ENCODE measurements at regions not wholly inside any gene's neighbourhood (a gene's known extent, or its start where the extent isn't known, plus 50 kb on each side); places are given as distances from the start of the nearest gene placed in this dataset.

DNA sequence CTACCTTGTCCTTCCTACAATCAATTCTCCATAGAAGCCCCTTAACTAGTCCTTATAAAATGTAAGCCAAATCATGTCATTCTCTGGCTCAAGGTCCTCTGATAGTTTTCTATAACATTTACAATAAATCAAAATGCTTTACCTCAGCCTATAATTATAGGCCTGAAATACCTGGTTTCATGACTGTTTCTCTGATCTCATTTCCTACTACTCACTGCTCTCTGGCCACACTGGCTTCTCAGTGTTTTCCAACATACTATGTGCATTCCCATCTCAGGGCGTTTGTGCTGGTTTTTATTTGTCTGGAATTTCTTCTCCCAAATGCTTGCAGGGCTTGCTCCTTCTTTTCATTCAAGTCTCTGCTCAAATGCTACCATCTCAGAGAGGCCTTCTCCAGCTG lies 67.9 kb upstream of the MAGI3 start (continued):
- TF ChIP-seq, protein P1, sequence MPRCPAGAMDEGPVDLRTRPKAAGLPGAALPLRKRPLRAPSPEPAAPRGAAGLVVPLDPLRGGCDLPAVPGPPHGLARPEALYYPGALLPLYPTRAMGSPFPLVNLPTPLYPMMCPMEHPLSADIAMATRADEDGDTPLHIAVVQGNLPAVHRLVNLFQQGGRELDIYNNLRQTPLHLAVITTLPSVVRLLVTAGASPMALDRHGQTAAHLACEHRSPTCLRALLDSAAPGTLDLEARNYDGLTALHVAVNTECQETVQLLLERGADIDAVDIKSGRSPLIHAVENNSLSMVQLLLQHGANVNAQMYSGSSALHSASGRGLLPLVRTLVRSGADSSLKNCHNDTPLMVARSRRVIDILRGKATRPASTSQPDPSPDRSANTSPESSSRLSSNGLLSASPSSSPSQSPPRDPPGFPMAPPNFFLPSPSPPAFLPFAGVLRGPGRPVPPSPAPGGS (IDR thresholded peaks at IDR 0.05) = no peak
- TF ChIP-seq JUNB (IDR thresholded peaks at IDR 0.05) (no peak), HOXB5 (CRISPR knock-in tag; IDR thresholded peaks at IDR 0.05) (no peak), HEYL (CRISPR knock-in tag; IDR thresholded peaks at IDR 0.05) (no peak), FOSB (CRISPR knock-in tag; IDR thresholded peaks at IDR 0.05) (no peak), KDM1A (IDR thresholded peaks at IDR 0.05; ENCODE audit: low read depth) (no peak), EP300 (IDR thresholded peaks at IDR 0.05) (no peak), FOSL2 (IDR thresholded peaks at IDR 0.05) (no peak), FOSL2 (CRISPR knock-in tag; IDR thresholded peaks at IDR 0.05) (no peak)
- TF ChIP-seq, protein P2, sequence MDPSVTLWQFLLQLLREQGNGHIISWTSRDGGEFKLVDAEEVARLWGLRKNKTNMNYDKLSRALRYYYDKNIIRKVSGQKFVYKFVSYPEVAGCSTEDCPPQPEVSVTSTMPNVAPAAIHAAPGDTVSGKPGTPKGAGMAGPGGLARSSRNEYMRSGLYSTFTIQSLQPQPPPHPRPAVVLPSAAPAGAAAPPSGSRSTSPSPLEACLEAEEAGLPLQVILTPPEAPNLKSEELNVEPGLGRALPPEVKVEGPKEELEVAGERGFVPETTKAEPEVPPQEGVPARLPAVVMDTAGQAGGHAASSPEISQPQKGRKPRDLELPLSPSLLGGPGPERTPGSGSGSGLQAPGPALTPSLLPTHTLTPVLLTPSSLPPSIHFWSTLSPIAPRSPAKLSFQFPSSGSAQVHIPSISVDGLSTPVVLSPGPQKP (IDR thresholded peaks at IDR 0.05; ENCODE audit: low read depth, low read length) = no peak

DNA sequence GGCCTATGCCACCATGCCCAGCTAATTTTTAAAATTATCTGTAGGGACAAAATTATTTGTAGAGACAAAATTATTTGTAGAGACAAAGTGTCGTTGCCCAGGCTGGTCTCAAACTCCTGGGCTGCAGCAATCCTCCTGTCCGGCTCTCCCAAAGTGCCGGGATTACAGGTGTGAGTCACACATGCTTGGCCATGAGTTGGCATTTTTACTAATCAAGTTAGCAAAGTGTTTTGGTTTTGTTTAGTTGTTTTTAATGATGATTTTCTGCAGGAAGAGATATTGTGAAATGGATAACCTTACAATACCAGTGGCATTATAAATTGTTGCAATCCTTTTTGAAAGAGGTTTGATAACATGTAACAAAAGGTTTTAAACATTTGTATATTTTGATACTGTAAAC lies 65.3 kb upstream of the MAGI3 start:
- ChIA-PET CTCF (no interaction called here), POLR2A (no interaction called here)
- 4% methylated on average over 3 of the region's 3 CpGs for WGBS (ENCODE audit: missing lambda C conversion rate)
- Histone ChIP-seq H3K4me3 (no peak overlapping the region), H3K4me2 (peak overlapping the region; percentile 75), H3K27ac (peak overlapping the region; percentile 80 to 94), H3K4me1 (peaks cover 37% of the 10 kb centered on the region), H3K9me3 (no peaks in the 10 kb centered on the region)
- peak in 1 of 2 experiments; percentile 69; a peak in 3 of 6 replicates for ATAC-seq
- no peak for TF ChIP-seq MYC (IDR thresholded peaks at IDR 0.05; ENCODE audit: borderline replicate concordance, low read length)
- no peak for TF ChIP-seq RAD21 (conservative IDR thresholded peaks at IDR 0.05 in 1 of 2, IDR thresholded peaks at IDR 0.05 in 1 of 2)
- TF ChIP-seq, protein P3, sequence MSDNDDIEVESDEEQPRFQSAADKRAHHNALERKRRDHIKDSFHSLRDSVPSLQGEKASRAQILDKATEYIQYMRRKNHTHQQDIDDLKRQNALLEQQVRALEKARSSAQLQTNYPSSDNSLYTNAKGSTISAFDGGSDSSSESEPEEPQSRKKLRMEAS (IDR thresholded peaks at IDR 0.05) = peak; percentile 31; the same call in 1 of the 2 replicates
- TF ChIP-seq NFE2L2 (conservative IDR thresholded peaks at IDR 0.05; ENCODE audit: low read length) = peak; percentile 87
- no peak for TF ChIP-seq FOSL2 (IDR thresholded peaks at IDR 0.05)
- peak; percentile 81 for TF ChIP-seq FOSL2 (CRISPR knock-in tag; IDR thresholded peaks at IDR 0.05)
- TF ChIP-seq, protein P4, sequence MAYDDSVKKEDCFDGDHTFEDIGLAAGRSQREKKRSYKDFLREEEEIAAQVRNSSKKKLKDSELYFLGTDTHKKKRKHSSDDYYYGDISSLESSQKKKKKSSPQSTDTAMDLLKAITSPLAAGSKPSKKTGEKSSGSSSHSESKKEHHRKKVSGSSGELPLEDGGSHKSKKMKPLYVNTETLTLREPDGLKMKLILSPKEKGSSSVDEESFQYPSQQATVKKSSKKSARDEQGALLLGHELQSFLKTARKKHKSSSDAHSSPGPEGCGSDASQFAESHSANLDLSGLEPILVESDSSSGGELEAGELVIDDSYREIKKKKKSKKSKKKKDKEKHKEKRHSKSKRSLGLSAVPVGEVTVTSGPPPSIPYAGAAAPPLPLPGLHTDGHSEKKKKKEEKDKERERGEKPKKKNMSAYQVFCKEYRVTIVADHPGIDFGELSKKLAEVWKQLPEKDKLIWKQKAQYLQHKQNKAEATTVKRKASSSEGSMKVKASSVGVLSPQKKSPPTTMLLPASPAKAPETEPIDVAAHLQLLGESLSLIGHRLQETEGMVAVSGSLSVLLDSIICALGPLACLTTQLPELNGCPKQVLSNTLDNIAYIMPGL (CRISPR knock-in tag; IDR thresholded peaks at IDR 0.05; ENCODE audit: borderline replicate concordance) = no peak
- peak; percentile 91 for TF ChIP-seq MAFK (IDR thresholded peaks at IDR 0.05; ENCODE audit: partially characterized antibody)
- TF ChIP-seq, protein P2 (IDR thresholded peaks at IDR 0.05; ENCODE audit: low read depth, low read length) = no peak
- TF ChIP-seq RFX5 (IDR thresholded peaks at IDR 0.05) = no peak
- DNase-seq (ENCODE audit: low read depth in 1 of 2, low spot score in 1 of 2) = peak in 1 of 2 experiments; percentile 70
- FAIRE-seq = peak; percentile 43

DNA sequence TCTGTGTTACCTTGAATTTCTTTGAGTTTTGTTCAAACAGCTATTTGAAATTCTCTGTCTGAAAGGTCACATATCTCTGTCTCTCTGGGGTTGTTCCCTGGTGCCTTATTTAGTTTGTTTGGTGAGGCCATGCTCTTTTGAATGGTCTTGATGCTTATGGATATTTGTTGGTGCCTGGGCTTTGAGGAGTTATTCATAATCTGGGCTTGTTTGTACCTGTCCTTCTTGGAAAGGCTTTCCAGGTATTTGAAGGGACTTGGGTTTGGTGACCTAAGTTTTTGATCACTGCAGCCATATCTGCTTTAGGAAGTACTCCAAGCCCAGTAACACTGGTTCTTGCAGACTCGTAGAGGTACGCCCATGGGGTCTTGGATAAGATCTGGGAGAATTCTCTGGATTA lies 63.3 kb upstream of the MAGI3 start:
- no peak for ATAC-seq

More for the DNA sequence above, 63.3 kb upstream of the MAGI3 start:
- TF ChIP-seq EHMT2 (IDR thresholded peaks at IDR 0.05; ENCODE audit: low read depth) (no peak), RARB (CRISPR knock-in tag; IDR thresholded peaks at IDR 0.05) (no peak), KDM5A (IDR thresholded peaks at IDR 0.05) (no peak), HDAC2 (IDR thresholded peaks at IDR 0.05) (no peak), TFCP2L1 (CRISPR knock-in tag; IDR thresholded peaks at IDR 0.05) (no peak), NPAS2 (CRISPR knock-in tag; IDR thresholded peaks at IDR 0.05; ENCODE audit: borderline replicate concordance) (no peak), NFE2L2 (conservative IDR thresholded peaks at IDR 0.05; ENCODE audit: low read length) (no peak)
- TF ChIP-seq, protein P1 (IDR thresholded peaks at IDR 0.05) = no peak
- TF ChIP-seq, protein P5, sequence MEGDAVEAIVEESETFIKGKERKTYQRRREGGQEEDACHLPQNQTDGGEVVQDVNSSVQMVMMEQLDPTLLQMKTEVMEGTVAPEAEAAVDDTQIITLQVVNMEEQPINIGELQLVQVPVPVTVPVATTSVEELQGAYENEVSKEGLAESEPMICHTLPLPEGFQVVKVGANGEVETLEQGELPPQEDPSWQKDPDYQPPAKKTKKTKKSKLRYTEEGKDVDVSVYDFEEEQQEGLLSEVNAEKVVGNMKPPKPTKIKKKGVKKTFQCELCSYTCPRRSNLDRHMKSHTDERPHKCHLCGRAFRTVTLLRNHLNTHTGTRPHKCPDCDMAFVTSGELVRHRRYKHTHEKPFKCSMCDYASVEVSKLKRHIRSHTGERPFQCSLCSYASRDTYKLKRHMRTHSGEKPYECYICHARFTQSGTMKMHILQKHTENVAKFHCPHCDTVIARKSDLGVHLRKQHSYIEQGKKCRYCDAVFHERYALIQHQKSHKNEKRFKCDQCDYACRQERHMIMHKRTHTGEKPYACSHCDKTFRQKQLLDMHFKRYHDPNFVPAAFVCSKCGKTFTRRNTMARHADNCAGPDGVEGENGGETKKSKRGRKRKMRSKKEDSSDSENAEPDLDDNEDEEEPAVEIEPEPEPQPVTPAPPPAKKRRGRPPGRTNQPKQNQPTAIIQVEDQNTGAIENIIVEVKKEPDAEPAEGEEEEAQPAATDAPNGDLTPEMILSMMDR (IDR thresholded peaks at IDR 0.05) = no peak
- ChIA-PET CTCF (no interaction called here), POLR2A (no interaction called here)
- 92% methylated on average over 2 of the region's 2 CpGs for WGBS (ENCODE audit: missing lambda C conversion rate)
- FAIRE-seq (no peak), DNase-seq (ENCODE audit: low read depth in 1 of 2, low spot score in 1 of 2) (no peak)
- Histone ChIP-seq H3K4me2 (no peak overlapping the region), H3K4me3 (no peak overlapping the region), H3K4me1 (peaks cover 18% of the 10 kb centered on the region), H3K9me3 (no peaks in the 10 kb centered on the region), H3K27ac (peak overlapping the region in 1 of 2 experiments; percentile 60; a peak in 3 of 6 replicates)
